A673 (cell line): ENCODE measurements at regions not wholly inside any gene's neighbourhood (a gene's known extent, or its start where the extent isn't known, plus 50 kb on each side); places are given as distances from the start of the nearest gene placed in this dataset.

ENCODE experiments used
- BruUV-seq: library from RNA; stranded (reverse); fragments of 400-500 nt; replicated peaks from 2 replicates; lab custom pipeline; 2021; lab: Mats Ljungman, UMichigan
- CTCF ChIA-PET: fragments of 300-600 bp; sonication (Branson Sonifier 250); formaldehyde crosslinking; loops from one replicate; lab custom pipeline; 2022; ENCODE audit warnings: antibody characterized with exemption; lab: Charles Lee
- POLR2A ChIA-PET: fragments of 300-600 bp; sonication (Branson Sonifier 250); formaldehyde crosslinking; loops from one replicate; lab custom pipeline; 2022; ENCODE audit warnings: antibody characterized with exemption; ENCODE audit not compliant: low non-redundant PET; lab: Charles Lee
- DNase-seq: peaks from one replicate; pipeline ENCODE4 v3.0.0-alpha.2; 2015; ENCODE audit warnings: low spot score
- H3K27ac ChIP-seq: fragments of 200-600 bp; sonication (generic); 2 replicates; pipeline ENCODE4 v1.5.1; 2016; ENCODE audit warnings: mixed run types, low read depth, mild to moderate bottlenecking, mixed read lengths, antibody characterized with exemption, low read length; ENCODE audit not compliant: poor library complexity, severe bottlenecking
- H3K27me3 ChIP-seq: fragments of 200-600 bp; sonication (generic); replicated peaks from 2 replicates; pipeline ENCODE4 v1.6.1; 2017; ENCODE audit warnings: mixed run types, low read depth, mild to moderate bottlenecking, mixed read lengths, antibody characterized with exemption, low read length; ENCODE audit not compliant: insufficient read depth, poor library complexity
- H3K36me3 ChIP-seq: fragments of 200-600 bp; sonication (generic); 2 replicates; pipeline ENCODE4 v1.6.1; 2016; ENCODE audit warnings: mixed run types, mild to moderate bottlenecking, mixed read lengths, antibody characterized with exemption, low read length; ENCODE audit not compliant: insufficient read depth, poor library complexity, severe bottlenecking
- H3K4me1 ChIP-seq: fragments of 200-600 bp; sonication (generic); 2 replicates; pipeline ENCODE4 v1.6.1; 2017; ENCODE audit warnings: mixed run types, mild to moderate bottlenecking, mixed read lengths, antibody characterized with exemption, low read length; ENCODE audit not compliant: insufficient read depth, poor library complexity, severe bottlenecking
- H3K4me3 ChIP-seq: fragments of 200-600 bp; sonication (generic); 2 replicates; pipeline ENCODE4 v1.5.1; 2016; ENCODE audit warnings: low read depth, mixed run types, mild to moderate bottlenecking, mixed read lengths, low read length; ENCODE audit not compliant: poor library complexity, severe bottlenecking
- H3K9me3 ChIP-seq: fragments of 200-600 bp; sonication (generic); 2 replicates; pipeline ENCODE4 v1.6.1; 2016; ENCODE audit warnings: mixed run types, low read depth, mild to moderate bottlenecking, mixed read lengths, antibody characterized with exemption, low read length; ENCODE audit not compliant: poor library complexity, severe bottlenecking
- CTCF ChIP-seq: fragments of 300-800, 200-600 bp; sonication (generic); conservative IDR thresholded peaks from 2 replicates; pipeline ENCODE4 v1.5.1; 2017; ENCODE audit warnings: low read depth, mild to moderate bottlenecking, antibody characterized with exemption, low read length, moderate library complexity, mixed read lengths
- EZH2 ChIP-seq: fragments of 200-600 bp; sonication (generic); IDR thresholded peaks from 2 replicates; pipeline ENCODE4 v1.6.1; 2017; ENCODE audit warnings: borderline replicate concordance, low read depth, mild to moderate bottlenecking, mixed read lengths, antibody characterized with exemption, low read length; ENCODE audit not compliant: poor library complexity, severe bottlenecking
- intact Hi-C: fragments of 100-400 bp; cut with micrococcal nuclease; formaldehyde crosslinking; loops from one replicate; pipeline ENCODE4 v1.10.0; 2022; ENCODE audit not compliant: unreplicated experiment

GRCh38 chr11:115578275-115578674 lies 74.1 kb upstream of the CADM1 start:
- H3K27me3 ChIP-seq, result no peaks in the 10 kb centered on the region
- H3K27ac ChIP-seq, result no peak overlapping the region
- H3K36me3 ChIP-seq, result no peaks in the 10 kb centered on the region
- no peaks in the 10 kb centered on the region for H3K9me3 ChIP-seq
- H3K4me1 ChIP-seq, result no peaks in the 10 kb centered on the region
- intact Hi-C loops, result no loop called here
- BruUV-seq, result no TSS peak
- POLR2A ChIA-PET, result no interaction called here
- DNase-seq, result no peak
- CTCF ChIA-PET, result no interaction called here
- no peak overlapping the region for H3K4me3 ChIP-seq
- TF ChIP-seq EZH2 (no peak), CTCF (no peak)

GRCh38 chr11:115577701-115578100 lies 73.5 kb upstream of the CADM1 start:
- no peaks in the 10 kb centered on the region for H3K36me3 ChIP-seq
- H3K27ac ChIP-seq, result no peak overlapping the region
- no peaks in the 10 kb centered on the region for H3K27me3 ChIP-seq
- ChIA-PET CTCF (no interaction called here), POLR2A (no interaction called here)
- no TSS peak for BruUV-seq
- H3K9me3 ChIP-seq, result no peaks in the 10 kb centered on the region
- intact Hi-C loops, result no loop called here
- no peaks in the 10 kb centered on the region for H3K4me1 ChIP-seq
- no peak for DNase-seq
- no peak for TF ChIP-seq EZH2
- no peak for TF ChIP-seq CTCF
- H3K4me3 ChIP-seq, result no peak overlapping the region

GRCh38 chr11:115576606-115577380 lies 72.6 kb upstream of the CADM1 start:
- DNase-seq, result no peak

More at GRCh38 chr11:115576606-115577380, 72.6 kb upstream of the CADM1 start:
- Histone ChIP-seq H3K27ac (no peak overlapping the region), H3K36me3 (no peaks in the 10 kb centered on the region), H3K9me3 (no peaks in the 10 kb centered on the region), H3K4me1 (no peaks in the 10 kb centered on the region), H3K4me3 (no peak overlapping the region), H3K27me3 (no peaks in the 10 kb centered on the region)
- ChIA-PET CTCF (no interaction called here), POLR2A (no interaction called here)
- intact Hi-C loops, result no loop called here
- TF ChIP-seq EZH2, result no peak
- no peak for TF ChIP-seq CTCF
- no TSS peak for BruUV-seq
